Psoas muscle (tissue), 7 donors: ENCODE measurements at regions not wholly inside any gene's neighbourhood (a gene's known extent, or its start where the extent isn't known, plus 50 kb on each side); places are given as distances from the start of the nearest gene placed in this dataset.

Experiments used
- ATAC-seq, 4 donors: fragments of 200-7000 bp; cut with Tn5 transposase; one replicate each; pipeline ENCODE4 v1.9.1; 2020; ENCODE audit warnings: moderate library complexity in 3 of 4, mild to moderate bottlenecking in 2 of 4
- DNase-seq, 2 donors: peaks; one replicate each; pipeline ENCODE4 v3.0.0-alpha.2; 2020
- H3K27ac ChIP-seq: fragments of 200-600 bp; one replicate; pipeline ENCODE4 v1.8.0; 2022
- H3K27me3 ChIP-seq, 3 donors: fragments of 200-600 bp in 1 of 3; one replicate each; pipeline versions ENCODE4 v1.6.1 to v1.8.0; 2013 to 2022; ENCODE audit warnings: low read length in 2 of 3, mild to moderate bottlenecking in 2 of 3, moderate library complexity in 1 of 3; ENCODE audit not compliant: insufficient read depth in 3 of 3
- H3K36me3 ChIP-seq, 2 donors: fragments of 200-600 bp in 1 of 2; one replicate each; pipeline versions ENCODE4 v1.6.1 to v1.8.0; 2013 to 2022; ENCODE audit warnings: low read depth in 1 of 2, mild to moderate bottlenecking in 1 of 2, moderate library complexity in 1 of 2; ENCODE audit not compliant: insufficient read depth in 1 of 2
- H3K4me1 ChIP-seq: fragments of 200-600 bp; one replicate; pipeline ENCODE4 v1.8.0; 2022
- H3K4me3 ChIP-seq: fragments of 200-600 bp; one replicate; pipeline ENCODE4 v1.8.0; 2022; ENCODE audit warnings: mild to moderate bottlenecking
- H3K9me3 ChIP-seq: fragments of 200-600 bp; one replicate; pipeline ENCODE4 v1.8.0; 2022
- CTCF ChIP-seq: fragments of 200-600 bp; IDR thresholded peaks from one replicate; pipeline ENCODE4 v1.8.0; 2022; ENCODE audit warnings: antibody characterized with exemption
- WGBS, 3 donors: extraction: QIAGEN DNeasy Blood & Tissue Kit; methylation state at CpG; one replicate each; pipeline versions ENCODE4 v1.1.6 to v1.1.7; 2013; 5-methylcytosine and 5-hydroxymethylcytosine counted together
- intact Hi-C, 2 donors: fragments of 100-400 bp; cut with DNase I; formaldehyde crosslinking; loops; one replicate each; pipeline versions ENCODE4 v1.11.0 to v1.14.2; 2022
- donor health status: healthy with polysubstance abuse.
- donor health status: DM: no; HTN: no; CAD: no; lungs with moderate emphysema.
- donor health status: Bipolar disorder and iron deficiency.
- donor health status: healthy.
- donor health status: DM: yes; HTN: yes; CAD: no.
- donor health status: DM: no; HTN: no; CAD: no.
- donor health status: DM: yes; HTN: yes; CAD: no.

GRCh38 chr12:92335831-92336230, 190.2 kb upstream of the BTG1 start:
- intact Hi-C loops = no loop called here
- ATAC-seq = no peak
- no peak overlapping the region for H3K4me3 ChIP-seq
- no peak overlapping the region for H3K27ac ChIP-seq
- WGBS, 3 donors = 30 to 49% (median 45%) methylated on average over 4 of the region's 4 CpGs
- H3K27me3 ChIP-seq = peaks cover 0 to 2% (median 0%) of the 10 kb centered on the region in 3 donors
- no peaks in the 10 kb centered on the region for H3K4me1 ChIP-seq
- no peaks in the 10 kb centered on the region for H3K36me3 ChIP-seq
- DNase-seq = no peak
- TF ChIP-seq CTCF = no peak
- no peaks in the 10 kb centered on the region for H3K9me3 ChIP-seq

DNA sequence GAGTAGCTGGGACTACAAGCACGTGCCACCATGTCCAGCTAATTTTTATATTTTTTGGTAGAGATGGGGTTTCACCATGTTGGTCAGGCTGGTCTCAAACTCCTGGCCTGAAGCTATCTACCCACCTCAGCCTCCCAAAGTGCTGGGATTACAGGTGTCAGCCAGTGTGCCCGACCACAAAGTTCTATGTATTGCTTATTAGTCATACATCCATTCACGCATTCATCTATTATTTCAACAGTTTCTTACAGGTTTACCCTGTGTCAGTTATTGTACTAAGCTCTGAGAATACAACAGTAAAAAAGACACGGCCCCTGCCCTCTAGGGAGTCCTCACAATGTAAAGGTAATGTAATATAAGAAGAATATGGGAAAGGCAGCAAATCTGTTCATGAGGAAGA, 188.9 kb upstream of the BTG1 start:
- no peak for TF ChIP-seq CTCF
- Histone ChIP-seq H3K9me3 (no peaks in the 10 kb centered on the region), H3K36me3 (no peaks in the 10 kb centered on the region), H3K4me3 (no peak overlapping the region), H3K4me1 (no peaks in the 10 kb centered on the region), H3K27ac (no peak overlapping the region), H3K27me3 (peaks cover 0 to 1% (median 0%) of the 10 kb centered on the region in 3 donors)
- DNase-seq (no peak), ATAC-seq (no peak)
- intact Hi-C loops = no loop called here
- WGBS, 3 donors = 89 to 96% (median 93%) methylated on average over 4 of the region's 4 CpGs

DNA sequence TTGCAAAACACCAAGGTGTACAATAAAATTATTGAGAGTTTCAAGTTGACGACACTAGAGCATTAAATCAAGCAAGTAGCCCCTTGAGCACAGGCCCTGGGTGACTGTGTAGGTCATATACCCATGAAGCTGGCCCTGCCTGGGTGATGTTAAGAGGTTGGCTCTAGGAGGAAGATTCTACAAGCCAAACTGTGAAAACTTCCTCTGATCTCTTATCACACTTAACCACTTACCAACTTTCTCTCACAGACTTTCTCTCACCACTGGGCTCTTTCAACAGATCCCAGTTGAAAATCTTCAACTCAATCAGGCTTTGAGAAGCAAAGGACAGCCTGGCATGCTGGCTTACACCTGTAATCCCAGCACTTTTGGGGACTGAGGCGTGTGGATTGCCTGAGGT, 186.9 kb upstream of the BTG1 start:
- intact Hi-C loops = no loop called here
- ATAC-seq = no peak
- no peak overlapping the region for H3K27ac ChIP-seq
- TF ChIP-seq CTCF = no peak
- H3K9me3 ChIP-seq = no peaks in the 10 kb centered on the region
- WGBS, 3 donors = 96 to 100% (median 97%) methylated on average over 2 of the region's 2 CpGs
- no peak overlapping the region for H3K4me3 ChIP-seq
- H3K36me3 ChIP-seq = no peaks in the 10 kb centered on the region
- H3K4me1 ChIP-seq = no peaks in the 10 kb centered on the region
- H3K27me3 ChIP-seq = no peaks in the 10 kb centered on the region
- DNase-seq = no peak

DNA sequence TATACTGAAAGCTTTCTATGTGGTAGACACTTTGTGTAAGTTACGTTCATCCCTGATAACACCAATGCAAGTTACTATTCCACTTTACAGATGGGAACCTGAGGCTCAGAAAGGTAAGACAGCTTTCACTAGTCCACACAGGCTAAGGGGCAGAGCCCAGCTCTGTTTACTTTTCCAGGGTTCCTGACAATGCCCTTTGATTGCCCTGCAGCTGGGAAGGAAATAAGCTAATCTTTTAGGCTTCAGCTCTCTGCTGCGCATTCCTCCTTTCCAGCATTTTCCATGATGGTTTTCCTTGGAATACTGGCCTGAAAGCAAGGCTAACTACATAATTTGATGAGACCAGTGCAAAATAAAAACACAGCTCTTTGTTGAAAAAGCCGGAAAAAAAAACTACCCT, 185.7 kb upstream of the BTG1 start:
- no peaks in the 10 kb centered on the region for H3K36me3 ChIP-seq
- no peaks in the 10 kb centered on the region for H3K9me3 ChIP-seq
- TF ChIP-seq CTCF = no peak
- H3K27ac ChIP-seq = no peak overlapping the region
- intact Hi-C loops = no loop called here
- no peaks in the 10 kb centered on the region for H3K27me3 ChIP-seq
- no peak overlapping the region for H3K4me3 ChIP-seq
- DNase-seq (no peak), ATAC-seq (no peak)
- no peaks in the 10 kb centered on the region for H3K4me1 ChIP-seq
- 84 to 91% (median 91%) methylated on average over 3 of the region's 3 CpGs for WGBS, 3 donors

DNA sequence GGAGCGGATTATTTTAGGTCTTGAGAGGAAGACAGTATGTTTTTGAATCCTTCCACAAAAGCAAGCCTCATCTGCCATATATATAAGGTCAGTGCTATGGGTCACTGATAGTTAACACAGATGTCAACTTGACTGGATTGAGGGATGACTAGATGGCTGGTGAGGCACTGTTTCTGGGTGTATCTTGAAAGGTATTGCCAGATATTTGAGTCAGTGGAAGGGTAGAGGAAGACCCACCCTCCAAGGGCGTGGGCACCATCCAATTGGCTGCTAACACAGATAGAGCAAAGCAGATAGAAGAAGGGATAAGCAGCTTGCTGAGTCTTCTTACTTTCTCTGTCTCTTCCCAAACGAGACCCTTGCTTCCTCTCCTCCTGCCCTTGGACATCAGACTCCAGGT, 185.0 kb upstream of the BTG1 start:
- no peaks in the 10 kb centered on the region for H3K4me1 ChIP-seq
- DNase-seq (no peak), ATAC-seq (no peak)
- no peak overlapping the region for H3K27ac ChIP-seq
- TF ChIP-seq CTCF = no peak
- no peaks in the 10 kb centered on the region for H3K36me3 ChIP-seq
- WGBS, 3 donors = 79 to 90% (median 87%) methylated on average over 3 of the region's 3 CpGs
- no peak overlapping the region for H3K4me3 ChIP-seq
- intact Hi-C loops = no loop called here
- H3K27me3 ChIP-seq = no peaks in the 10 kb centered on the region
- H3K9me3 ChIP-seq = no peaks in the 10 kb centered on the region
